Ovary (tissue), 7 donors: ENCODE measurements at regions not wholly inside any gene's neighbourhood (a gene's known extent, or its start where the extent isn't known, plus 50 kb on each side); places are given as distances from the start of the nearest gene placed in this dataset.

Source experiments
- DNase-seq, 5 donors: peaks; one replicate each; pipeline ENCODE4 v3.0.0-alpha.2; 2019 to 2020
- H3K27ac ChIP-seq, 2 donors: fragments of 200-600 bp; one replicate each; pipeline versions ENCODE4 v1.5.1 to v1.8.0; 2019 to 2022
- H3K27me3 ChIP-seq: fragments of 200-600 bp; one replicate; pipeline ENCODE4 v1.8.0; 2022
- H3K36me3 ChIP-seq: fragments of 200-600 bp; sonication (generic); one replicate; pipeline ENCODE4 v1.5.1; 2019
- H3K4me1 ChIP-seq: one replicate; pipeline ENCODE4 v1.8.1; 2013; ENCODE audit warnings: mild to moderate bottlenecking, moderate library complexity; ENCODE audit not compliant: insufficient read depth
- H3K4me3 ChIP-seq: fragments of 200-600 bp; sonication (generic); one replicate; pipeline ENCODE4 v1.5.1; 2017
- H3K9me3 ChIP-seq, 2 donors: fragments of 200-600 bp in 1 of 2; sonication (generic) in 1 of 2; one replicate each; pipeline versions ENCODE4 v1.5.1 to v1.8.1; 2013 to 2019; ENCODE audit warnings: mild to moderate bottlenecking in 1 of 2, moderate library complexity in 1 of 2
- EP300 ChIP-seq: sonication (generic); formaldehyde crosslinking; IDR thresholded peaks from one replicate; pipeline ENCODE4 v1.6.1; 2017; ENCODE audit warnings: antibody characterized with exemption
- POLR2A ChIP-seq: fragments of 450-650 bp; IDR thresholded peaks from one replicate; pipeline ENCODE4 v1.6.1; 2017; ENCODE audit warnings: antibody characterized with exemption, mild to moderate bottlenecking, moderate library complexity
- WGBS, 3 donors: extraction: QIAGEN DNeasy Blood & Tissue Kit in 1 of 3; methylation state at CpG; one replicate each; pipeline versions ENCODE4 v1.1.5 to v1.1.7; 2013 to 2017; 5-methylcytosine and 5-hydroxymethylcytosine counted together
- intact Hi-C, 4 donors: fragments of 100-400 bp; cut with DNase I; formaldehyde crosslinking; loops; one replicate each; pipeline versions ENCODE4 v1.11.0 to v1.15.1; 2022 to 2023
- TF ChIP-seq, protein P1 (sequence below), 3 donors: fragments of 450-650 bp in 2 of 3; fragments of 200-600 bp in 1 of 3; IDR thresholded peaks; one replicate each; pipeline versions ENCODE4 v1.5.1 to v1.8.0; 2016 to 2022; ENCODE audit warnings: antibody characterized with exemption in 3 of 3, mild to moderate bottlenecking in 1 of 3
- donor health status: DM: no; HTN: no; CAD: no; lungs with moderate emphysema.
- donor health status: DM: no; HTN: no; CAD: no.
- donor health status: Bipolar disorder and iron deficiency.
- donor health status: DM: no; HTN: no; CAD: no.
- donor health status: DM: yes; HTN: yes; CAD: no.

- no peak for DNase-seq
- intact Hi-C loops, result no loop called here
- 35 to 49% (median 44%) methylated on average over 3 of the region's 3 CpGs for WGBS, 3 donors
Observed at GRCh38 chr2:210792000-210792399, 235.6 kb downstream of the CPS1 start.

DNA sequence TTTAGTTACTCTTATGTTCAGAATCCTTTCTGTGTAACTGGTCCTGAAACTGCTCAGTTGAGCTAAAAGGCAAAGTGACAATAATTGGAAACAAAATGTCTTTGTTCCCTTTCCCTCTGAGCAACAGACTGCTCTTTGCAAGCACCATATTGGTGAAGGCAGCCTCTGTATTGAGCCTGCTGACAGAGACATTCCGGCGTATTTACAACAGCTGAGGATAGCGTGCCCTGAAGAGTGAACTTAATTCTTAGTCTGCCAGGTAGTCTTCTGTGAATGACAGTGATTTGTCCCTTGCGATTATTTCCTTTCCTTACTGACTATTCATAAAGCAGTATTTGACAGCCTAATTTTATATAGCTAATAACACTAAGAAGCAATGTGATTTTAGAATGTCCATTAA, 239.1 kb downstream of the CPS1 start:
- Histone ChIP-seq H3K27ac (no peak overlapping the region), H3K4me1 (no peaks in the 10 kb centered on the region), H3K27me3 (no peaks in the 10 kb centered on the region), H3K36me3 (no peaks in the 10 kb centered on the region), H3K9me3 (no peaks in the 10 kb centered on the region), H3K4me3 (no peak overlapping the region)
- WGBS, 3 donors, result 88 to 90% (median 90%) methylated on average over 4 of the region's 4 CpGs
- TF ChIP-seq, protein P1, sequence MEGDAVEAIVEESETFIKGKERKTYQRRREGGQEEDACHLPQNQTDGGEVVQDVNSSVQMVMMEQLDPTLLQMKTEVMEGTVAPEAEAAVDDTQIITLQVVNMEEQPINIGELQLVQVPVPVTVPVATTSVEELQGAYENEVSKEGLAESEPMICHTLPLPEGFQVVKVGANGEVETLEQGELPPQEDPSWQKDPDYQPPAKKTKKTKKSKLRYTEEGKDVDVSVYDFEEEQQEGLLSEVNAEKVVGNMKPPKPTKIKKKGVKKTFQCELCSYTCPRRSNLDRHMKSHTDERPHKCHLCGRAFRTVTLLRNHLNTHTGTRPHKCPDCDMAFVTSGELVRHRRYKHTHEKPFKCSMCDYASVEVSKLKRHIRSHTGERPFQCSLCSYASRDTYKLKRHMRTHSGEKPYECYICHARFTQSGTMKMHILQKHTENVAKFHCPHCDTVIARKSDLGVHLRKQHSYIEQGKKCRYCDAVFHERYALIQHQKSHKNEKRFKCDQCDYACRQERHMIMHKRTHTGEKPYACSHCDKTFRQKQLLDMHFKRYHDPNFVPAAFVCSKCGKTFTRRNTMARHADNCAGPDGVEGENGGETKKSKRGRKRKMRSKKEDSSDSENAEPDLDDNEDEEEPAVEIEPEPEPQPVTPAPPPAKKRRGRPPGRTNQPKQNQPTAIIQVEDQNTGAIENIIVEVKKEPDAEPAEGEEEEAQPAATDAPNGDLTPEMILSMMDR (IDR thresholded peaks at IDR 0.05), result no peak
- TF ChIP-seq POLR2A, result no peak
- TF ChIP-seq EP300, result no peak
- intact Hi-C loops, result no loop called here
- DNase-seq, result no peak

More at GRCh38 chr2:210792000-210792399, 235.6 kb downstream of the CPS1 start:
- Histone ChIP-seq H3K4me1 (no peaks in the 10 kb centered on the region), H3K9me3 (no peaks in the 10 kb centered on the region), H3K4me3 (no peak overlapping the region), H3K27ac (no peak overlapping the region), H3K36me3 (no peaks in the 10 kb centered on the region), H3K27me3 (no peaks in the 10 kb centered on the region)
- TF ChIP-seq EP300 (no peak), POLR2A (no peak)
- TF ChIP-seq, protein P1 (IDR thresholded peaks at IDR 0.05), result no peak

GRCh38 chr2:210798180-210798579, 241.8 kb downstream of the CPS1 start:
- TF ChIP-seq, protein P1 (IDR thresholded peaks at IDR 0.05), result no peak
- TF ChIP-seq EP300, result no peak
- WGBS, 3 donors, result 43 to 48% (median 45%) methylated on average over 1 of the region's 1 CpG
- no peak overlapping the region for H3K27ac ChIP-seq
- intact Hi-C loops, result no loop called here
- H3K27me3 ChIP-seq, result no peaks in the 10 kb centered on the region
- no peaks in the 10 kb centered on the region for H3K36me3 ChIP-seq
- H3K4me1 ChIP-seq, result no peaks in the 10 kb centered on the region
- no peaks in the 10 kb centered on the region for H3K9me3 ChIP-seq
- no peak overlapping the region for H3K4me3 ChIP-seq
- DNase-seq, result no peak

- Histone ChIP-seq H3K27me3 (no peaks in the 10 kb centered on the region), H3K4me3 (no peak overlapping the region), H3K4me1 (no peaks in the 10 kb centered on the region), H3K27ac (no peak overlapping the region), H3K9me3 (no peaks in the 10 kb centered on the region), H3K36me3 (no peaks in the 10 kb centered on the region)
- TF ChIP-seq POLR2A (no peak), EP300 (no peak)
- TF ChIP-seq, protein P1 (IDR thresholded peaks at IDR 0.05), result no peak
- WGBS, 3 donors, result 77 to 83% (median 83%) methylated on average over 1 of the region's 1 CpG
- DNase-seq, result no peak
- intact Hi-C loops, result no loop called here
Observed at GRCh38 chr2:210814251-210815025, 258.0 kb downstream of the CPS1 start.
